AG04450 (cell line): ENCODE measurements at regions not wholly inside any gene's neighbourhood (a gene's known extent, or its start where the extent isn't known, plus 50 kb on each side); places are given as distances from the start of the nearest gene placed in this dataset. TPM values are rescaled to one million over a fixed set of nuclear protein-coding genes. Genes with fewer than 3 reads are reported as not detected.

ENCODE experiments used
- CTCF ChIA-PET: fragments of 300-600, 350-600 bp; formaldehyde crosslinking; extraction: SDS; loops from one replicate; lab custom pipeline; 2022; ENCODE audit warnings: antibody characterized with exemption, inconsistent platforms; lab: Charles Lee
- POLR2A ChIA-PET: fragments of 350-600 bp; formaldehyde crosslinking; extraction: SDS; loops from one replicate; lab custom pipeline; 2021; ENCODE audit warnings: antibody characterized with exemption, inconsistent platforms; lab: Yijun Ruan, JAX
- DNase-seq: peaks from one replicate; pipeline ENCODE4 v3.0.0-alpha.2; 2011; ENCODE audit warnings: low read depth, low spot score
- H3K27ac ChIP-seq: one replicate; pipeline ENCODE4 v1.5.1; 2012; ENCODE audit warnings: low read depth, low read length, control low read depth
- H3K27me3 ChIP-seq: one replicate; pipeline ENCODE4 v1.6.0; 2012; ENCODE audit warnings: low read length; ENCODE audit not compliant: control insufficient read depth, insufficient read depth
- H3K4me3 ChIP-seq: 2 replicates; pipeline ENCODE4 v1.5.1; 2011; ENCODE audit warnings: mild to moderate bottlenecking, low read depth, low read length, control low read depth
- H3K9me3 ChIP-seq: 2 replicates; pipeline ENCODE4 v1.5.1; 2012; ENCODE audit warnings: low read length; ENCODE audit not compliant: control insufficient read depth, insufficient read depth
- small RNA-seq: library from RNA; depleted of rRNA; stranded (forward); fragments of <200 nt; gene quantifications from one replicate; pipeline ENCODE3, GENCODE V24; 2012; ENCODE audit warnings: low read depth; ENCODE audit not compliant: insufficient read length
- TF ChIP-seq, protein P1 (sequence below): IDR thresholded peaks from 2 replicates; pipeline ENCODE4 v1.5.1; 2011; ENCODE audit warnings: low read depth, low read length, control low read depth, inconsistent platforms

DNA sequence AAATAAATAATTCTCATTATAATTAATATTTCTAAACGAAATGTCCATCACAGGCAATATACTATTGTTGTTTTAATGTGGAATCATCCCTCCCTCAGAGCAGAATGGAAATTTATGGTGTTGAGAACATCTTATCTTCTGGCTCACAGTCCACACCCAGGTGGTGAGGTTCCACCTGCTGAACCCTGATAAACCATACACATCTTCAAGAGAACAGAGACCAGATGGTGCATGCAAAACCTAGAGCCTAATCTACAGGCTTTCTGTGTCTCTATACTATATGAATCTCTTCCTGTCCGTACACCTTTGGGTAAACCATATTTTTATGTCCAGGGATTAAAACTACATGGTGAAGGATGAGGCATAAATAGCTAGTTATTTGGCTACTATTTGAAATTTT, 52.3 kb upstream of the UFL1 start:
- CTCF ChIA-PET: no interaction called here
- no peak overlapping the region for H3K27ac ChIP-seq
- H3K27me3 ChIP-seq: no peaks in the 10 kb centered on the region
- H3K9me3 ChIP-seq: no peaks in the 10 kb centered on the region
- POLR2A ChIA-PET: no interaction called here
- H3K4me3 ChIP-seq: no peak overlapping the region
- TF ChIP-seq, protein P1, sequence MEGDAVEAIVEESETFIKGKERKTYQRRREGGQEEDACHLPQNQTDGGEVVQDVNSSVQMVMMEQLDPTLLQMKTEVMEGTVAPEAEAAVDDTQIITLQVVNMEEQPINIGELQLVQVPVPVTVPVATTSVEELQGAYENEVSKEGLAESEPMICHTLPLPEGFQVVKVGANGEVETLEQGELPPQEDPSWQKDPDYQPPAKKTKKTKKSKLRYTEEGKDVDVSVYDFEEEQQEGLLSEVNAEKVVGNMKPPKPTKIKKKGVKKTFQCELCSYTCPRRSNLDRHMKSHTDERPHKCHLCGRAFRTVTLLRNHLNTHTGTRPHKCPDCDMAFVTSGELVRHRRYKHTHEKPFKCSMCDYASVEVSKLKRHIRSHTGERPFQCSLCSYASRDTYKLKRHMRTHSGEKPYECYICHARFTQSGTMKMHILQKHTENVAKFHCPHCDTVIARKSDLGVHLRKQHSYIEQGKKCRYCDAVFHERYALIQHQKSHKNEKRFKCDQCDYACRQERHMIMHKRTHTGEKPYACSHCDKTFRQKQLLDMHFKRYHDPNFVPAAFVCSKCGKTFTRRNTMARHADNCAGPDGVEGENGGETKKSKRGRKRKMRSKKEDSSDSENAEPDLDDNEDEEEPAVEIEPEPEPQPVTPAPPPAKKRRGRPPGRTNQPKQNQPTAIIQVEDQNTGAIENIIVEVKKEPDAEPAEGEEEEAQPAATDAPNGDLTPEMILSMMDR: no peak
- DNase-seq: no peak

DNA sequence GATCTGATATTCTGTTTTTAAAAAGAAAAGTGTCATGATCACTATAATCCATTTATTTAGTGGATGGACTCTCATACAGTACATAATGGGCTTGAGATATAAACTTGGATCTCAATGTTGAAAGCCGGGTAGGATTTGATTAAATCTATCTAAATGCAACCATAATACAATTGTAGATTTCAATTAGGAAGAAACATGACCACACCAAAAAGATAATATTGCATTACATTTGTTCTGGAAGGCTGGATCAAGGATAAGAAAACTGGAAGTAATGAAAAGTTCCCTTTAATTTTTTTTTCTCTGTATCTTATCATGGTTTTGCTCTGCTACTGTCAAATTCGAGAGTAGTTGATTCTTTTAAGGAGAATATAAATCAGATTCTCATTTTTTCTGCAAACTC, 51.3 kb upstream of the UFL1 start:
- TF ChIP-seq, protein P1: no peak
- H3K27ac ChIP-seq: no peak overlapping the region
- POLR2A ChIA-PET: no interaction called here
- no peak for DNase-seq
- CTCF ChIA-PET: no interaction called here
- no peak overlapping the region for H3K4me3 ChIP-seq
- H3K27me3 ChIP-seq: no peaks in the 10 kb centered on the region
- no peaks in the 10 kb centered on the region for H3K9me3 ChIP-seq

Small RNAs in the stretch of these regions (small RNA-seq; reads per million reads assigned to genes)
- not detected for gene RN7SL797P
